DMS153 treated with DMSO at 0.1 percent for 48 hours (cell line): ENCODE measurements at regions not wholly inside any gene's neighbourhood (a gene's known extent, or its start where the extent isn't known, plus 50 kb on each side); places are given as distances from the start of the nearest gene placed in this dataset.

ENCODE experiments used
- DNase-seq: peaks from one replicate; lab custom pipeline; 2025; ENCODE audit not compliant: unreplicated experiment; lab: John Stamatoyannopoulos, UW

DNA sequence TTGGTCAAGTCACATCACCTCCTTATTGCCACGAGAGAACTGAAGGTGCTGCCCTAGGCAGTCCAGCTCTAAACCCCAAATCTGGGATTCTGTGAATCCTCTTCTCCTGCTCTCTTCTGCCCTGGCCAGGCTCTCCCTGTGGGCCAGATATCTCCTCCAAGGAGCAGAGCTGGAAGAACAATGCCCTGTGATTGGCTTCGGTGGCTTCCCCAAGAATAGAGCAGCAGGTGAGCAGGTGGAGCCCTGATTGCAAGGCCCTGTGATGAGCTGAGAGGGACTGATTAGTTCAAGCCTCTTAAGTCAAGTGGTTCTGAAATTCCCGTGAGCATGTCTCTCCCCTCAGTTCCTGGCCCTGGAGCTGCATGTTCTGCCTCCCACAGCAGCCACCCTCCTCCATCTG, 175.3 kb upstream of the BRINP1 start:
- DNase-seq: no peak

DNA sequence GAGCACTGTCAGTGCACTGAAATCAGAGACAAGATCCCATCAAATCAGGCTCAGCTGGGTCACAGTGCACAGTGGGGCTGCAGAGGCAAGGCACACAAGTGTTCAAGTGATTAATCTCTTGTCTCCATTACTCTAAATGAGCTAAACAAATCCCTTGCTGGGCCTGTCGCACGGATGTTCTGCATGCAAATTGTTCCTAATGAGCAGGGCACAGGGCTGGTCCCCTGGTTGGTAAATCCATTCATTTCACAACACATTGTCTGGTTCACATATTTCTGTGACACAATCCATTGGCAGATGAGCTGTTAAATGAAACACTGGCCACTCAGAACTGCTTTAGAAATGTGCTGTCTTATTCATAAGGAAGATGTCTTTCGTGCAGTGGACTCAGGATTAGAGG, 167.9 kb upstream of the BRINP1 start:
- no peak for DNase-seq

- peak; percentile 14 for DNase-seq
Observed at GRCh38 chr9:119533504-119533903, 164.3 kb upstream of the BRINP1 start.

- DNase-seq: no peak
Observed at GRCh38 chr9:119526698-119527097, 157.5 kb upstream of the BRINP1 start.

DNA sequence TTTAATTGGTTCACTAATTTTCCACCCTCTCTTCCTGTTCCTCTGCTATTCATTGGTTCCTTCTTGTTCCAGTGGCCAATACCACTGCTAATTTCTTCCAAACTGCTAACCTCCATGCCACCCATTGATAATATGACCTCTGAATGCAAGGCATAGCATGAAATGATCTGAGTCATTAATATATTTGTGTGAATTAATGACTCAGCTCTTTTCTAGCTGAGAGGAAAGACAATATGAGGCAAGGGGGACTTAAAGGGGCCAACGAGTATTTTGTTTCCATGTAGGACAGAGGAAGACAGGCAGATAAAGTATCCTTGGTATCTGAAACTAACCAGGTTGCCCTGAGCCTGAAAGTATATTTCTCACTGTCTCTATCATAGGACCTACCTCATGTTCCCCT, 154.3 kb upstream of the BRINP1 start:
- no peak for DNase-seq

DNA sequence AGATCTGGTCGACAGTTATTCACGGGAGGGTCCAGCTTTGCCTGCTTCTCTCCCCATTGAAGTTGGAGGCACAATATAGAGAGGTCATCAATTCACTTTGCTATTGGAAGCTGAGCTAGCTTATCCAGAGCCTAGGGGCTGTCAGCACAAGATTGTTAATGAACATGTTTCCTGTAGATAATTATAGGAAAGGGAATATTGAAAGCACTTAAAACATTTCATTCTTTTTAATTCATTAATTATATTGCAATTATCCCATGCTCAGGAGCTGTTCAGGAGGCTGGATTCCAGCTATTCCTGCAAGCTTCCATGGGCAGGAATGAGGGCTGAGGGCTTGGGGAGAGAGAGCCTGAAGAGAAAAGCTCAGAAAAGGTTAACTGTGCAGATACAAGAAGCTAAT, 153.1 kb upstream of the BRINP1 start:
- DNase-seq: no peak

DNA sequence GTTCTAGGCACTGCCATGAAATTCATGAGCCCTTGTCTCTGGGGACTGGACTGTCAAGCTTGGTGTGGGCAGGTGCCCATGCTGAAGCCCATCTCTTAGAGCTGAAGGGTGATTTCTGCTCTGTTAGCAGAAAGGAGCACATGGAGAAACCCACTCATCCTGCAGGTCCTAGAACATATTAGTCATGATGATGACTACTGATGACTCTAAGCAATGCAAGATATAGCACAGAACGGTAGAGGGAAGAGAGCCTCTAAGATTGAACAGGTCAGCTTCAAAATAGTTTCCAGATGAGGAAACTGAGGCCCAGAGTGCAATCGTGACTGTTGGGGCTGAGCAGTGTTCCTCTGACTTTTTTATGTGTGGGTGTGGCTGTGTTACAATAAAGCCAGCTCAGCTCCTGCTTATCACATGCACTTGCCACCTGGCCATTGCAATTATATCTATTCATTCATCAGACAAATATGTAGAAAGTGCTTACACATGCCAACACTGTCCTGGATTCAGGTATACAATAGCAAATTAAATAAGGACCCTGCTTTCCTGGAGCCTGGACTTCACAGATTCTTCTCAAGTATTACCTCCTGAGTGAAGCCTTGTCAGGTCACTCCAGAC, 140.2 kb upstream of the BRINP1 start:
- DNase-seq: no peak

DNA sequence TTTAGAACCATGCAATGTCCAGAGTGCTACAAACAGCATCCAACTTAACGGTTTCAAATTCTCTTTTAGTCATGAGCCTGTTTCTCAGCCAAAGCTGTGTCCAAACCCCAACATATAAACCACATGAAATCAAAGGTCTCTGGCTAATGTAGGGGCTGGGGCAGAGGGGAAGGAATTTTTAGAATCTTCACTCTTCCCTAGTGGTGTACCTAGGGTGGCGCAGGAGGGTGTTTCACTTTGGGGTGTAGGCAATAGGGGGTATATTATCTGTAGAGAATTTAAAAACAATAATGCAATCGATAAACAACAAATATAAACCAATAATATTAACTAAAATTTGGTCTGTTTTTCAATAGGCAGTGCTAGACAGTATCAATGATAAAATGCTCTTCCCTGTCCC, 132.1 kb upstream of the BRINP1 start:
- no peak for DNase-seq

DNA sequence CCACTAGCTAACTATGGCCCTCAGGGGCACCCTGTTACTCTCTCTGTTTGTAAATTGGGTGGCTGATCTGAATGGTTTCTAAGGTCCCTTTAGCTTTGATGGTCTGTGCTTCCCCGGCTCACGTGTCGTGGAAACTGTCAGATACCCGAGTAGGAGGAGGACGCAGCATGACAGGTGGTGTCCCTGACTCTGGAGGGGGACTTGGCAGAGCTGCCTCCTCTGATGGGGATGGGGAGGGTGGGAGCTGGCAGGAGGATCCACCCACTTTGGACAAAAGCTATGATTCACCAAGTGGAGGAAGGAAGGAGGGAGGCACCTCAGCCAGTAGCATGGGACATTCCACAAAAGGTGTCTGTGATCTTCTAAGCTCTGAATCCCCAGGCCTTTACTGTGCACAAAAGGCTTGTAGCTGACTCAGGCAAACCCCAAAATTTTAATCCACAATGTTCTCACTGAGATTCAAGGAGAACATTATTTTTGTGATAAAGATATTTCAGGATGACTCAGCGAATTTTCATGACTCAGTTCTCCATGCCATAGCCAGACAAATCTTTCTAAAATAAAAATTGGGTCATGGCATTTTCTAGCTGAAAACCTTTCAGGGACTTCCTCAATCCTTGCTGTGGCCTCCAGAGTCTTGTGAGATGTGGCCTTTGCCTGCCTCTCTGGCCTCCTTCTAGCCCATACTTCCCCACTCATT, 131.0 kb upstream of the BRINP1 start:
- DNase-seq: no peak

DNA sequence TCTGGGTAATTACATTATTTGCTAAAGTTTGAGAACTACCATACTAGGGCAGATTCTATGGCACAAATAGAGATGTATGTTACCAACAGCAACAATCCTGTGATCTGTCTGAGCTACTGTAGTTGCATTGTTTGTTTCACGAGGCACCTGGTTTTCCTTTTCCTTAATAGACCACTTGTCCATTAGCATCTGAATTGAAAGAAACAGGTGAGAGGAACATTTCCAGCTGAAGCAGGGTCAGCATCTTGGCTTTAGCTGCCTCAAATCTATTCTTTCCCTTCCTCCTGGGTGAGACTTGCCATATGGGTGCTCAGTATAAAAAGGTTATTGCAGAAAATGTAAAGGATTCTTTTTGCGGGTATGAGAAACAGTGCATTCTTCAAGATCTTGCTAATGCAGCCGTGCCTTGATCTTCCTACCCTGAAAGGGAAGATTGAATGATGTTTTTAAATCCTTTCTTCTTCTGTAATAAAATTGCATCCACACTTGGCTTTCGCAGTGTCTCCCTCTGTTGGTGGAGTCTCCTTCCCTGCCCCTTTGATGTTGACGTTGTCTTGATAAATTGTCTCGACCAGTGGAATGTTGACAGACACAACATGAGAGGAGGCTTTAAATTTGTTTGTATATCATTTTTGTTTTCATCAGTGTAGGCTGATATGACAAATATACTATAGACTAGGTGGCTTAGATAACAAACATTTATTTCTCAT, 118.0 kb upstream of the BRINP1 start:
- DNase-seq: no peak

- DNase-seq: no peak
Observed at GRCh38 chr9:119483153-119483552, 113.9 kb upstream of the BRINP1 start.

DNA sequence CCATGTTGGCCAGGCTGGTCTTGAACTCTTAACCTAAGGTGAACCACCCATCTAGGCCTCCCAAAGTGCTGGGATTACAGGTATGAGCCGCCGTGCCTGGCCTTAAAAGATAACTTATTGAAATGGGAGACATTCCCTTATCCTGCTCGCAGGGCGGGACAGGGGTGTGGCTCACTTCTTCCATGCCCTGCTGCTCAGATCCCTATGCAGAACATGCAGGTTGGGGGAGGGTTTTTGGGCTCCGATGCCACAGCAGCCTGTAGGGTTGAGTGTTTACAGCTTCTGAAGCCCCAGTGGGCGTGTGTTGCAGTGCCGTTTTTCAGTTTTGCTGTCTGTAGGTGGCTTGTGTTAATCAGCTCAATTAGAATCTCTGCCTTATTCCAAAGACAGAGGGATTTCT, 108.0 kb upstream of the BRINP1 start:
- no peak for DNase-seq

- no peak for DNase-seq
Observed at GRCh38 chr9:119458068-119458467, 88.8 kb upstream of the BRINP1 start.

DNA sequence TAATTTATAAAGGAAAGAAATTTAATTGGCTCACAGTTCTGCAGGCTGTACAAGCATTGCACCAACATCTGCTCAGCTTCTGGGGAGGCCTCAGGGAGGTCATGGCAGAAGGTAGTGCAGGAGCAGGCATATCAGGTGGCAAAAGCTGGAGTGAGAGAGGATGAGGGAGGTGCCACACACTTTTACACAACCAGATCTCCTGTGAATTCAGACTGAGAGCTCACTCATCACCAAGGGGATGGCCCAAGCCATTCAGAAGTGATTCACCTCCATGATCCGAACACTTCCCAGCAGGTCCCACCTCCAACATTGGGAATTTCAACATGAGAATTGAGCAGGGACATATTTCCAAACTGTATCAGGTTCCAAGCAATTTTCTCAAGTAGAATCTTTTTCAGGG, 84.7 kb upstream of the BRINP1 start:
- DNase-seq: no peak

DNA sequence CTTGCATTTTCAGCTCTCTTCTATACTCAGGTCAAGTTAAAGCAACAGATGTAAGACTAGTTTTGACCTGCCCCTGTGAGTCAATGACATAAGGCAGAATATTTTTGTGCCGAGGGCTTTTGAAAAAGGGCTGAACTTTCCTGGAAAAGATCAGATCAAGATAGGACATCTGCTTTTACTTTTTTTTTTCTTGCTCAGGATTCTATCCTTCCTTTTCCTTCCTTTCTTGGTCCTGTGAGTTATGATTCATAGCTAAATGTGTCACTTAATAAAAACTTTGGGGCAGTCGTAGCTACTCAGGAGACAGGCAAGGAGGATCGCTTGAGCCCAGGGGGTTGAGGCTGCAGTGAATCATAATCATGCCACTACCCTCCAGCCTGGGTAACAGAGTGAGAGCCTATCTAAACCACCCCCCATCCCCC, 84.3 kb upstream of the BRINP1 start:
- DNase-seq: no peak

DNA sequence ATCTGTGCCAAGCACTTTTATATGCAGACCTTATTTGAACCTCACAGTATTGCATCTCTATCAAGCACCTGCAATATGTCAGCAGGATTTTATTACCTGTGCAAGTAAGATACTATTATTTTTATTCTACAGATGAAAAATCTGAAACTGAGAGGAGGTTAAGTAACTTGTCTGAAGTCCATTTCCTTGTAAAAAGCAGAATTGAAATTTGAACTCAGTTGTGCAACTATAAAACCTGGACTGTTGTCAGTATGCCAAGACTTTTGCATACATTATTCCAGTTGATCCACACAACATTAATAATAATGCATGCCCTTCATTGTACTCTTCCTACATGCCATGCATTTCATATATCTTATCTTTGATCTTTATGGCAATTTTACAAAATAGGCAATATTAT, 82.2 kb upstream of the BRINP1 start:
- DNase-seq: no peak

- no peak for DNase-seq
Observed at GRCh38 chr9:119443179-119443578, 73.9 kb upstream of the BRINP1 start.

GRCh38 chr9:119441832-119442231, 72.6 kb upstream of the BRINP1 start:
- no peak for DNase-seq

GRCh38 chr9:119441338-119441737, 72.1 kb upstream of the BRINP1 start:
- DNase-seq: no peak

- DNase-seq: no peak
Observed at GRCh38 chr9:119436261-119436660, 67.0 kb upstream of the BRINP1 start.

GRCh38 chr9:119435076-119435475, 65.8 kb upstream of the BRINP1 start:
- no peak for DNase-seq

DNA sequence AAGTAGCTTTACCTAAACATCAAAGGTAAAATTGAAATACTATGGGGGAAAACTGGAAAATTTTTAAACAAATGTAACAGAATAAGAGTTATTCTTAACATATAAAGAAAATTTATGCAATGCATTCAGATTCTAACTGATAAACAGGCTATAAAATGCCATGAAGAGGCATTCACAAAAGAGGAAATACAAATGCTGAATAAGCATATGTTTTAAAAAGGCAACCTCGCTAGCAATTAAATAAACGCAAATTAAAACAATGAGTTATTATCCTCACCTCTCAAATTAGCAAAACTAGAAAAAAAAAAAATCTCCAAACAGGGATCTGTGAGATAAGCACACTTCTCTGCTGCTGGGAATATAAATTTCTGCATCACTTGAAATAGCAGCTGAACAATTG, 63.2 kb upstream of the BRINP1 start:
- no peak for DNase-seq
